ENCODE measurements at regions not wholly inside any gene's neighbourhood (a gene's known extent, or its start where the extent isn't known, plus 50 kb on each side); places are given as distances from the start of the nearest gene placed in this dataset.

DNA sequence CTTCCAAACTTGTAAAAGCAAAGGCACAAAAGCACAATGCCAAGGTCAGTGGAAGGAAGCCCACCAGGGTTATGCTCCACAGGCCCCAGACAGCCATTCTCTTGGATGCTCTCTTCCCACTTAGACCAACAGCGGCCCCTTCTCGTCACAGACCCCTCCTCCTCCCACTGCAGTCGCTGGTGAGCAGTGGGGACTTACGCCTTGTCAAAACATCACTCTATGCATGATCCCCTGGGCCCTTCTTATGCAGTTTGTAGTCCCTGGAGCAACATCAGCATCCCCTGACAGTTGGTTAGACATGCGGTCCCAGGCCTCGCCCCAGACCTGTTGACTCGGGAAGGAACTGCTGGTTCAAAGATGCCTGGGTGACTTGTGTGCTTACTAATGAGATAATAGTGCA is 376.0 kb upstream of the KLHL29 start:
- intact Hi-C loops (cut with DNase I; ENCODE audit: low total_unique reads) = no loop called here
- TF ChIP-seq, protein P1, sequence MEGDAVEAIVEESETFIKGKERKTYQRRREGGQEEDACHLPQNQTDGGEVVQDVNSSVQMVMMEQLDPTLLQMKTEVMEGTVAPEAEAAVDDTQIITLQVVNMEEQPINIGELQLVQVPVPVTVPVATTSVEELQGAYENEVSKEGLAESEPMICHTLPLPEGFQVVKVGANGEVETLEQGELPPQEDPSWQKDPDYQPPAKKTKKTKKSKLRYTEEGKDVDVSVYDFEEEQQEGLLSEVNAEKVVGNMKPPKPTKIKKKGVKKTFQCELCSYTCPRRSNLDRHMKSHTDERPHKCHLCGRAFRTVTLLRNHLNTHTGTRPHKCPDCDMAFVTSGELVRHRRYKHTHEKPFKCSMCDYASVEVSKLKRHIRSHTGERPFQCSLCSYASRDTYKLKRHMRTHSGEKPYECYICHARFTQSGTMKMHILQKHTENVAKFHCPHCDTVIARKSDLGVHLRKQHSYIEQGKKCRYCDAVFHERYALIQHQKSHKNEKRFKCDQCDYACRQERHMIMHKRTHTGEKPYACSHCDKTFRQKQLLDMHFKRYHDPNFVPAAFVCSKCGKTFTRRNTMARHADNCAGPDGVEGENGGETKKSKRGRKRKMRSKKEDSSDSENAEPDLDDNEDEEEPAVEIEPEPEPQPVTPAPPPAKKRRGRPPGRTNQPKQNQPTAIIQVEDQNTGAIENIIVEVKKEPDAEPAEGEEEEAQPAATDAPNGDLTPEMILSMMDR (IDR thresholded peaks at IDR 0.05) = no peak
- H3K36me3 ChIP-seq = no peaks in the 10 kb centered on the region
- DNase-seq = no peak
- peaks cover 0 to 10% (median 1%) of the 10 kb centered on the region in 4 donors for H3K4me1 ChIP-seq
- no peak overlapping the region for H3K4me3 ChIP-seq
- no peaks in the 10 kb centered on the region for H3K9me3 ChIP-seq
- H3K27ac ChIP-seq = no peak overlapping the region
- no peaks in the 10 kb centered on the region for H3K27me3 ChIP-seq

GRCh38 chr2:23009545-23010149 is 375.3 kb upstream of the KLHL29 start:
- Histone ChIP-seq H3K4me3 (no peak overlapping the region), H3K27me3 (no peaks in the 10 kb centered on the region), H3K27ac (no peak overlapping the region), H3K36me3 (no peaks in the 10 kb centered on the region), H3K9me3 (no peaks in the 10 kb centered on the region), H3K4me1 (peaks cover 0 to 10% (median 1%) of the 10 kb centered on the region in 4 donors)
- TF ChIP-seq, protein P1 (IDR thresholded peaks at IDR 0.05) = no peak
- no peak for DNase-seq
- intact Hi-C loops (cut with DNase I; ENCODE audit: low total_unique reads) = no loop called here

GRCh38 chr2:23012499-23012898 is 372.5 kb upstream of the KLHL29 start:
- Histone ChIP-seq H3K9me3 (no peaks in the 10 kb centered on the region), H3K36me3 (no peaks in the 10 kb centered on the region), H3K27me3 (no peaks in the 10 kb centered on the region), H3K4me3 (no peak overlapping the region), H3K4me1 (peaks cover 0 to 10% (median 1%) of the 10 kb centered on the region in 4 donors), H3K27ac (no peak overlapping the region)
- TF ChIP-seq, protein P1 (IDR thresholded peaks at IDR 0.05) = no peak
- intact Hi-C loops (cut with DNase I; ENCODE audit: low total_unique reads) = no loop called here
- DNase-seq = no peak

DNA sequence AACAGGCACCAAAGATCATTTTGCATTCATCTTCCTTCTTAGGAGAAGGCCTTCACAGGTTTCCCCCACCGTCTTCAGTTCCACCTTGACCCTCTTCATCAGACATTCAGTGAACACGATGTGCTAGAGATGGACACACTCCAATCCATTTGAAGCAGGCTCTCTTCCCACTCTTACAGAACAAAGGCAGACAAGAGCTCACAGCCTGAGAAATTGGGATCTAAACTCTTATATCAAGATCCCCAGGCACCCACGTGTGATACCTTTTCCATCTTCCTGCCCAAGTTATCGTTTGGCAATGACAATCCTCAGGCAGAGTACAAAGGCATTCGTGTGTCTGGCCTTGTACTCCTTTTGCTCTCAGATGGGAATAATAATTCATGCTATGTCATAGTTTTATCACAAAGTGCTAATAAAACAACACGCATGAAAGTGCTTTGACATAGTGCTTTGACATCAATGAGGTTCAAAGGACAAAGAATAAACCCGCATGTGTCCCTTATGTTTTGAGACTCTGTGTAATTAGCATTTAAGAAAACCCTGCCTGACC is 369.3 kb upstream of the KLHL29 start:
- TF ChIP-seq, protein P1 (IDR thresholded peaks at IDR 0.05) = no peak
- Histone ChIP-seq H3K4me1 (no peaks in the 10 kb centered on the region), H3K9me3 (no peaks in the 10 kb centered on the region), H3K27ac (no peak overlapping the region), H3K36me3 (no peaks in the 10 kb centered on the region), H3K27me3 (no peaks in the 10 kb centered on the region), H3K4me3 (no peak overlapping the region)
- DNase-seq = no peak
- intact Hi-C loops (cut with DNase I; ENCODE audit: low total_unique reads) = no loop called here

DNA sequence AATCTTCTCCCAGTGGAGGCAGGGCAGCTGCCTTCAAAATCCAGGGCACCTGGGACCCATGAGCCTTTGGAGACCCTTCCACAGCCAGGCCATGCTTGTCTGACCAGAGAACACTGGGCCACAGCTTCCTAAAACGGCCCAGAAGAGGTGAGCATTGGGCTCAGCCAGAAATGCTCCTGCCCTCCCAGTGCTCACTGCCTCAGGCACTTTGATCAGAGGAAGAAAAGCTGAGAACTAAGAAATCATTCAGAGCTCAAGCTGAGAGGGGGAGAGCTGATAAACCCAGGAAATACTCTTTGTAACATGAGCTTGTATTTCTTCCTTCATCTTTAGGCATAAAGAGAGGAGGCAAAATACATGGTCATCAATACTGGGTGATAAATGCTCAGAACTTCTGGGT is 365.5 kb upstream of the KLHL29 start:
- DNase-seq = no peak
- intact Hi-C loops (cut with DNase I; ENCODE audit: low total_unique reads) = no loop called here
- Histone ChIP-seq H3K4me3 (no peak overlapping the region), H3K27ac (no peak overlapping the region), H3K36me3 (no peaks in the 10 kb centered on the region), H3K4me1 (no peaks in the 10 kb centered on the region), H3K27me3 (no peaks in the 10 kb centered on the region), H3K9me3 (no peaks in the 10 kb centered on the region)
- TF ChIP-seq, protein P1 (IDR thresholded peaks at IDR 0.05) = no peak
